ENCODE measurements at regions not wholly inside any gene's neighbourhood (a gene's known extent, or its start where the extent isn't known, plus 50 kb on each side); places are given as distances from the start of the nearest gene placed in this dataset.
"Not testable (repeated sequence)": the region's sequence is repeated elsewhere in the genome, so short reads cannot be mapped to it uniquely, and the experiment has no call there.

DNA sequence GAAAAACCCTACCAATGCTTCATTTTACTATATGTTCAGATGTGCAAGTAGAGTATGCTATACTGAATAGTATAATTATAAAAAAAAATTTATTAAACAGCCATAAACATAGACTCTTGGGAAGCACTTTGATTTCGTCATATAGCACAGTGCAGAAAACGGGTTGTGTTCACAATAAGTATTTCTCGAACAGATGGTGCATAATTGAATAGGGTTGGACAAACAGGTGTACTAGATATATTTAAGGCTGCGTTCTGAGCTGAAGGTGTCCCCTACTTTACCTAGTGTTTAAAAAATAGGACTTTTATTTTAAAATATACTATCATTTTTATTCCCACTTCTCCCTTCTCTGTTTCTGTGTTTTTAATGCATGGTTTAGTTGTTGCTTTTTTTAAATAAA, 841.5 kb downstream of the ANKRD7 start:
- no peaks in the 10 kb centered on the region for H3K36me3 ChIP-seq
- no peak overlapping the region for H3K4me3 ChIP-seq
- no peak for DNase-seq (ENCODE audit: low spot score in 2 of 2)
- H3K27me3 ChIP-seq = no peaks in the 10 kb centered on the region
- TF ChIP-seq CTCF (IDR thresholded peaks at IDR 0.05) (no peak), POLR2A (IDR thresholded peaks at IDR 0.05) (no peak), POLR2AphosphoS5 (IDR thresholded peaks at IDR 0.05) (no peak)
- H3K9me3 ChIP-seq = no peaks in the 10 kb centered on the region
- no peaks in the 10 kb centered on the region for H3K4me1 ChIP-seq
- no peak overlapping the region for H3K27ac ChIP-seq
- intact Hi-C loops (cut with DNase I; ENCODE audit: low total_unique reads) = no loop called here

DNA sequence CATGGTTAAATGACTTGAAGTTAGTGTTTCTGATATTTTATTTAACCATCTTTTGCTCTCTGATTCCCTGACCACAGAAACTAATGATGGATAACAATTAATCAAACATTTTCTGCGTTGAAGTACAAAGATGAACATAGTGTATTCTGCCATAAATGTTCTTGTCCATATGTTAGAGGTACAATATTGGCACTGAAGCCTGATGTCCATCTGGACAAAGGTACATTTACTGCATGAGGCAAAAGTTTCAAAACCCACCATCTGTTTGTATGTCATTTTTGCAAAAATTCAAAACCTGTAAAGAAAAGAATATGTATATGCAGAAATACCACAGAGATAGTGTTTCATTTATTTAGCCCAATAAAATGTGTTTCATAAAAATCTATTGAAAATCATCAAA, 861.5 kb downstream of the ANKRD7 start:
- H3K27me3 ChIP-seq = no peaks in the 10 kb centered on the region
- TF ChIP-seq CTCF (IDR thresholded peaks at IDR 0.05) (no peak), POLR2AphosphoS5 (IDR thresholded peaks at IDR 0.05) (no peak), POLR2A (IDR thresholded peaks at IDR 0.05) (no peak)
- no peaks in the 10 kb centered on the region for H3K4me1 ChIP-seq
- no peak overlapping the region for H3K4me3 ChIP-seq
- H3K27ac ChIP-seq = no peak overlapping the region
- H3K9me3 ChIP-seq = peaks cover 0 to 14% of the 10 kb centered on the region in 2 donors
- DNase-seq (ENCODE audit: low spot score in 2 of 2) = no peak
- H3K36me3 ChIP-seq = no peaks in the 10 kb centered on the region
- intact Hi-C loops (cut with DNase I; ENCODE audit: low total_unique reads) = no loop called here

- Histone ChIP-seq H3K36me3 (no peaks in the 10 kb centered on the region), H3K4me3 (no peak overlapping the region), H3K27me3 (no peaks in the 10 kb centered on the region), H3K4me1 (no peaks in the 10 kb centered on the region), H3K27ac (no peak overlapping the region), H3K9me3 (peaks cover 0 to 5% of the 10 kb centered on the region in 2 donors)
- DNase-seq (ENCODE audit: low spot score in 2 of 2) = no peak
- no peak for TF ChIP-seq POLR2A (IDR thresholded peaks at IDR 0.05)
- intact Hi-C loops (cut with DNase I; ENCODE audit: low total_unique reads) = no loop called here
These were observed 866.3 kb downstream of the ANKRD7 start for GRCh38 chr7:119090851-119091250.

DNA sequence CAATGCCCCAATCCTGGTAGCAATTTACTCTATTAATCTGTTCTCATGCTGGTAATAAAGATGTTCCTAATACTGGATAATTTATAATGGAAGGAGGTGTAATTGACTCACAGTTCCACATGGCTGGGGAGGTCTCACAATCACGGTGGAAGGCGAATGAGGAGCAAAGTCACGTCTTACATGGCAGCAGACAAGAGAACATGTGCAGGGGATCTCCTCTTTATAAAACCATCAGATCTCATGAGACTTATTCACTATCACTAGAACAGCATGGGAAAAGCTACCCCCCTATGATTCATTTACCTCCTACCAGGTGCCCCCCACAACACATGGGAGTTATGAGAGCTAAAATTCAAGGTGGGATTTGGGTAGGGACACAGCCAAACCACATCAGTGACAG, 872.2 kb downstream of the ANKRD7 start:
- intact Hi-C loops (cut with DNase I; ENCODE audit: low total_unique reads) = no loop called here
- Histone ChIP-seq H3K4me3 (no peak overlapping the region), H3K4me1 (no peaks in the 10 kb centered on the region), H3K27ac (no peak overlapping the region), H3K36me3 (no peaks in the 10 kb centered on the region), H3K9me3 (peaks cover 0 to 5% of the 10 kb centered on the region in 2 donors), H3K27me3 (no peaks in the 10 kb centered on the region)
- DNase-seq (ENCODE audit: low spot score in 2 of 2) = no peak
- TF ChIP-seq POLR2AphosphoS5 (IDR thresholded peaks at IDR 0.05) (no peak), CTCF (IDR thresholded peaks at IDR 0.05) (no peak), POLR2A (IDR thresholded peaks at IDR 0.05) (no peak)

GRCh38 chr7:119100611-119101258, 876.2 kb downstream of the ANKRD7 start:
- not testable (repeated sequence) for H3K4me3 ChIP-seq

DNA sequence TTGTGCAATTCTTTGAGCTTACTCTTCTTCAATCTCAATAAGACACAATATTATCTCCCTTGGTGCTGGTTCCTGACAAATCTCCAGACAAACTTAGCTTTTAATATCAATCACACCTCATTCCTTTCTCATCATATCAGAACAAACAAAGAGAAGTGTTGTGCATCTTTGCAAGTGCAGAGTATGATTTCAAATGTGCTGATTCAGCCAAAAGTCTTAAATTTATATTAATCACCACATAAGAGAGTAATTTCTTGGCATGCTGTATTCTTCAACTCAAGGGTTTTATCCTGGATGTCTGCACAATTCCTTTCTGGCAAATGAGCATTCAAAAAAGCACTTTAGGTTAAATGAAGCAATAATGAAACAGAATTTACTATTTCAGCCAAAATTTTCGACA, 877.8 kb downstream of the ANKRD7 start:
- no peak for DNase-seq (ENCODE audit: low spot score in 2 of 2)
- Histone ChIP-seq H3K36me3 (no peaks in the 10 kb centered on the region), H3K4me3 (no peak overlapping the region), H3K9me3 (no peaks in the 10 kb centered on the region), H3K4me1 (no peaks in the 10 kb centered on the region), H3K27me3 (no peaks in the 10 kb centered on the region), H3K27ac (no peak overlapping the region)
- intact Hi-C loops (cut with DNase I; ENCODE audit: low total_unique reads) = no loop called here
- TF ChIP-seq POLR2AphosphoS5 (IDR thresholded peaks at IDR 0.05) = no peak
- TF ChIP-seq POLR2A (IDR thresholded peaks at IDR 0.05) = no peak
- TF ChIP-seq CTCF (IDR thresholded peaks at IDR 0.05) = no peak

More at GRCh38 chr7:119100611-119101258, 876.2 kb downstream of the ANKRD7 start:
- H3K9me3 ChIP-seq; H3K4me1 ChIP-seq; H3K27me3 ChIP-seq; intact Hi-C loops (cut with DNase I; ENCODE audit: low total_unique reads); DNase-seq (ENCODE audit: low spot score in 2 of 2); H3K36me3 ChIP-seq; H3K27ac ChIP-seq: not testable (repeated sequence)

All from breast epithelium (tissue), 4 donors.